ENCODE measurements at regions not wholly inside any gene's neighbourhood (a gene's known extent, or its start where the extent isn't known, plus 50 kb on each side); places are given as distances from the start of the nearest gene placed in this dataset.

GRCh38 chr14:97457575-97458085 is 660.4 kb downstream of the VRK1 start:
- no peak for DNase-seq

- no peak for DNase-seq
Measured at GRCh38 chr14:97458255-97458654, 661.1 kb downstream of the VRK1 start.

- no peak for DNase-seq
Measured at GRCh38 chr14:97458661-97459579, 661.7 kb downstream of the VRK1 start.

- DNase-seq: no peak
Measured at GRCh38 chr14:97462081-97462480, 664.9 kb downstream of the VRK1 start.

GRCh38 chr14:97468220-97468619 is 671.0 kb downstream of the VRK1 start:
- DNase-seq: no peak

- DNase-seq: no peak
Measured at GRCh38 chr14:97477353-97477752, 680.2 kb downstream of the VRK1 start.

- DNase-seq: no peak
Measured at GRCh38 chr14:97485201-97485600, 688.0 kb downstream of the VRK1 start.

GRCh38 chr14:97486601-97487120 is 689.5 kb downstream of the VRK1 start:
- DNase-seq: no peak

GRCh38 chr14:97489750-97490149 is 692.6 kb downstream of the VRK1 start:
- no peak for DNase-seq

GRCh38 chr14:97490521-97491070 is 693.4 kb downstream of the VRK1 start:
- no peak for DNase-seq

GRCh38 chr14:97491697-97492096 is 694.5 kb downstream of the VRK1 start:
- DNase-seq: no peak

GRCh38 chr14:97499790-97500481 is 702.8 kb downstream of the VRK1 start:
- no peak for DNase-seq

- no peak for DNase-seq
Measured at GRCh38 chr14:97506626-97507025, 709.4 kb downstream of the VRK1 start.

- DNase-seq: no peak
Measured at GRCh38 chr14:97513891-97514290, 716.7 kb downstream of the VRK1 start.

GRCh38 chr14:97517566-97518234 is 720.5 kb downstream of the VRK1 start:
- no peak for DNase-seq

- no peak for DNase-seq
Measured at GRCh38 chr14:97523936-97524335, 726.8 kb downstream of the VRK1 start.

- DNase-seq: no peak
Measured at GRCh38 chr14:97524589-97525319, 727.6 kb downstream of the VRK1 start.

- DNase-seq: no peak
Measured at GRCh38 chr14:97527993-97528392, 730.8 kb downstream of the VRK1 start.

GRCh38 chr14:97532052-97532451 is 734.9 kb downstream of the VRK1 start:
- no peak for DNase-seq

- DNase-seq: no peak
Measured at GRCh38 chr14:97536421-97536820, 739.2 kb downstream of the VRK1 start.

- DNase-seq: no peak
Measured at GRCh38 chr14:97538749-97539410, 741.7 kb downstream of the VRK1 start.

- no peak for DNase-seq
Measured at GRCh38 chr14:97539411-97539795, 742.2 kb downstream of the VRK1 start.
